ENCODE measurements at regions not wholly inside any gene's neighbourhood (a gene's known extent, or its start where the extent isn't known, plus 50 kb on each side); places are given as distances from the start of the nearest gene placed in this dataset.
A peak's percentile ranks its signal among the peaks of the same experiment; 100 is the strongest.
"Not testable (repeated sequence)": the region's sequence is repeated elsewhere in the genome, so short reads cannot be mapped to it uniquely, and the experiment has no call there.

GRCh38 chr13:107600971-107601370 lies 614.4 kb downstream of the LIG4 start:
- H3K79me2 ChIP-seq (ENCODE audit: insufficient read depth, low read length) = no peaks in the 10 kb centered on the region
- H3K4me2 ChIP-seq (ENCODE audit: low read length) = no peak overlapping the region
- no peak overlapping the region for H3K27ac Mint-ChIP-seq (ENCODE audit: unreplicated experiment)
- FAIRE-seq (no peak), DNase-seq (ENCODE audit: low read depth) (no peak)
- H3K4me3 ChIP-seq (ENCODE audit: insufficient read depth, low read depth, low read length) = no peak overlapping the region
- no peaks in the 10 kb centered on the region for H3K9me3 ChIP-seq (ENCODE audit: insufficient read depth, low read depth, low read length)
- H2AFZ ChIP-seq (ENCODE audit: low read depth, low read length) = no peak overlapping the region
- no peaks in the 10 kb centered on the region for H4K20me1 ChIP-seq (ENCODE audit: insufficient read depth, low read length)
- no peaks in the 10 kb centered on the region for H3K27me3 ChIP-seq (ENCODE audit: insufficient read depth, low read length)
- peaks cover 5% of the 10 kb centered on the region for H3K4me1 Mint-ChIP-seq (ENCODE audit: low read depth, unreplicated experiment)
- no peaks in the 10 kb centered on the region for H3K36me3 Mint-ChIP-seq (ENCODE audit: low read depth, unreplicated experiment)
- no peaks in the 10 kb centered on the region for H3K36me3 ChIP-seq (ENCODE audit: insufficient read depth, low read length)
- TF ChIP-seq CTCF (IDR thresholded peaks at IDR 0.05; ENCODE audit: insufficient read depth, low read depth, low read length) (no peak), EZH2 (IDR thresholded peaks at IDR 0.05; ENCODE audit: insufficient read depth, low read length) (no peak)
- no peaks in the 10 kb centered on the region for H3K9me3 Mint-ChIP-seq (ENCODE audit: unreplicated experiment)
- no peak overlapping the region for H3K27ac ChIP-seq (ENCODE audit: low read depth, low read length)
- H3K27me3 Mint-ChIP-seq (ENCODE audit: low read depth, unreplicated experiment) = no peaks in the 10 kb centered on the region
- H3K9ac ChIP-seq (ENCODE audit: low read length) = no peak overlapping the region
- H3K4me1 ChIP-seq (ENCODE audit: insufficient read depth, low read length) = no peaks in the 10 kb centered on the region
- no peak overlapping the region for H3K4me3 Mint-ChIP-seq (ENCODE audit: unreplicated experiment)

- FAIRE-seq; H3K79me2 ChIP-seq (ENCODE audit: insufficient read depth, low read length); H4K20me1 ChIP-seq (ENCODE audit: insufficient read depth, low read length); H3K9ac ChIP-seq (ENCODE audit: low read length); H3K36me3 Mint-ChIP-seq (ENCODE audit: low read depth, unreplicated experiment); H3K27ac ChIP-seq (ENCODE audit: low read depth, low read length); H3K36me3 ChIP-seq (ENCODE audit: insufficient read depth, low read length); H2AFZ ChIP-seq (ENCODE audit: low read depth, low read length); H3K27ac Mint-ChIP-seq (ENCODE audit: unreplicated experiment); H3K27me3 Mint-ChIP-seq (ENCODE audit: low read depth, unreplicated experiment); H3K27me3 ChIP-seq (ENCODE audit: insufficient read depth, low read length); H3K4me1 Mint-ChIP-seq (ENCODE audit: low read depth, unreplicated experiment); H3K4me2 ChIP-seq (ENCODE audit: low read length); H3K9me3 Mint-ChIP-seq (ENCODE audit: unreplicated experiment); H3K4me3 ChIP-seq (ENCODE audit: insufficient read depth, low read depth, low read length); H3K4me3 Mint-ChIP-seq (ENCODE audit: unreplicated experiment); H3K9me3 ChIP-seq (ENCODE audit: insufficient read depth, low read depth, low read length); H3K4me1 ChIP-seq (ENCODE audit: insufficient read depth, low read length): not testable (repeated sequence)
- peak; percentile 23 for DNase-seq (ENCODE audit: low read depth)
Measured at GRCh38 chr13:107596306-107596705, 619.0 kb downstream of the LIG4 start.

GRCh38 chr13:107590556-107590955 lies 624.8 kb downstream of the LIG4 start:
- Mint-ChIP-seq H3K9me3 (ENCODE audit: unreplicated experiment) (no peaks in the 10 kb centered on the region), H3K36me3 (ENCODE audit: low read depth, unreplicated experiment) (no peaks in the 10 kb centered on the region), H3K4me3 (ENCODE audit: unreplicated experiment) (no peak overlapping the region), H3K27ac (ENCODE audit: unreplicated experiment) (no peak overlapping the region), H3K4me1 (ENCODE audit: low read depth, unreplicated experiment) (peaks cover 2% of the 10 kb centered on the region), H3K27me3 (ENCODE audit: low read depth, unreplicated experiment) (no peaks in the 10 kb centered on the region)
- no peaks in the 10 kb centered on the region for H3K27me3 ChIP-seq (ENCODE audit: insufficient read depth, low read length)
- H3K4me3 ChIP-seq (ENCODE audit: insufficient read depth, low read depth, low read length) = no peak overlapping the region
- H3K36me3 ChIP-seq (ENCODE audit: insufficient read depth, low read length) = no peaks in the 10 kb centered on the region
- H3K79me2 ChIP-seq (ENCODE audit: insufficient read depth, low read length) = no peaks in the 10 kb centered on the region
- H3K9me3 ChIP-seq (ENCODE audit: insufficient read depth, low read depth, low read length) = no peaks in the 10 kb centered on the region
- no peaks in the 10 kb centered on the region for H4K20me1 ChIP-seq (ENCODE audit: insufficient read depth, low read length)
- FAIRE-seq (no peak), DNase-seq (ENCODE audit: low read depth) (peak; percentile 23)
- H2AFZ ChIP-seq (ENCODE audit: low read depth, low read length) = no peak overlapping the region
- H3K9ac ChIP-seq (ENCODE audit: low read length) = no peak overlapping the region
- no peak overlapping the region for H3K4me2 ChIP-seq (ENCODE audit: low read length)
- TF ChIP-seq EZH2 (IDR thresholded peaks at IDR 0.05; ENCODE audit: insufficient read depth, low read length) = no peak
- no peak for TF ChIP-seq CTCF (IDR thresholded peaks at IDR 0.05; ENCODE audit: insufficient read depth, low read depth, low read length)
- no peaks in the 10 kb centered on the region for H3K4me1 ChIP-seq (ENCODE audit: insufficient read depth, low read length)
- H3K27ac ChIP-seq (ENCODE audit: low read depth, low read length) = no peak overlapping the region

Measured in astrocyte (in vitro differentiated cells and primary cell).